Epithelial cell of esophagus (primary cell): ENCODE measurements at regions not wholly inside any gene's neighbourhood (a gene's known extent, or its start where the extent isn't known, plus 50 kb on each side); places are given as distances from the start of the nearest gene placed in this dataset.

Experiments used
- DNase-seq: peaks from one replicate; pipeline ENCODE4 v3.0.0; 2010; ENCODE audit warnings: low read depth
- H3K4me3 ChIP-seq: 2 replicates; pipeline ENCODE4 v1.5.1; 2011; ENCODE audit warnings: mild to moderate bottlenecking, low read length, control low read depth
- TF ChIP-seq, protein P1 (sequence below): IDR thresholded peaks from 2 replicates; pipeline ENCODE4 v1.5.1; 2011; ENCODE audit warnings: low read depth, mild to moderate bottlenecking, low read length, control low read depth, inconsistent platforms; ENCODE audit not compliant: insufficient read depth; ENCODE audit errors: missing control alignments

DNA sequence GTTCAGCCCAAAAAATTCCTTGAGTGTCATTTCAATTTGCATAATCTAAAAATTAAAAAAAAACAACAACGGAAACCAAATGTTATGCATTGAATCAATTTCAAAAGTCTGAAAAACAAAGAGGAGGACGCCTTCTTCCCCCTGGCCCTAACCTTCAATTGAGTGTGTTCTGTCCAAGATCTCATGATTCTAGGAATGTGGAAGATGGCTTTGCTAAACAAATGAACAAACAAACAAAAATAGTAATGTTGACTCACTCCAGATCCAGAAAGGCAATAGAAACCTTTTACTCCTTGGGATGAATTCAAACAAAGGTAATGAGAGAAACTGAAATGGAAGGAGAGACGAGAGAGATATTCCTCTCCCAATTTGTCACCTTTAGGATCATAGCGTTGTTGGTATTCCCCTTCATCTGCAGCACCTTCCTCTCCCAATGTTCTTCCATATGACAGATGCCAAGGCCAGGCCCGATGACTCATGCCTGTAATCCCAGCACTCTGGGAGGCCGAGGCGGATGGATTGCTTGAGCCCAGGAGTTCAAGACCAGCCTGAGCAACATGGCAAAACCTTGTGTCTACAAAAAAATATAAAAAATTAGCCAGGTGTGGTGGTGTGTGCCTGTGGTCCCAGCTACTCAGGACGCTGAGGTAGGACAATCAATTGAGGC, 109.2 kb upstream of the ADGRF1 start:
- H3K4me3 ChIP-seq: no peak overlapping the region
- TF ChIP-seq, protein P1, sequence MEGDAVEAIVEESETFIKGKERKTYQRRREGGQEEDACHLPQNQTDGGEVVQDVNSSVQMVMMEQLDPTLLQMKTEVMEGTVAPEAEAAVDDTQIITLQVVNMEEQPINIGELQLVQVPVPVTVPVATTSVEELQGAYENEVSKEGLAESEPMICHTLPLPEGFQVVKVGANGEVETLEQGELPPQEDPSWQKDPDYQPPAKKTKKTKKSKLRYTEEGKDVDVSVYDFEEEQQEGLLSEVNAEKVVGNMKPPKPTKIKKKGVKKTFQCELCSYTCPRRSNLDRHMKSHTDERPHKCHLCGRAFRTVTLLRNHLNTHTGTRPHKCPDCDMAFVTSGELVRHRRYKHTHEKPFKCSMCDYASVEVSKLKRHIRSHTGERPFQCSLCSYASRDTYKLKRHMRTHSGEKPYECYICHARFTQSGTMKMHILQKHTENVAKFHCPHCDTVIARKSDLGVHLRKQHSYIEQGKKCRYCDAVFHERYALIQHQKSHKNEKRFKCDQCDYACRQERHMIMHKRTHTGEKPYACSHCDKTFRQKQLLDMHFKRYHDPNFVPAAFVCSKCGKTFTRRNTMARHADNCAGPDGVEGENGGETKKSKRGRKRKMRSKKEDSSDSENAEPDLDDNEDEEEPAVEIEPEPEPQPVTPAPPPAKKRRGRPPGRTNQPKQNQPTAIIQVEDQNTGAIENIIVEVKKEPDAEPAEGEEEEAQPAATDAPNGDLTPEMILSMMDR: no peak
- no peak for DNase-seq

DNA sequence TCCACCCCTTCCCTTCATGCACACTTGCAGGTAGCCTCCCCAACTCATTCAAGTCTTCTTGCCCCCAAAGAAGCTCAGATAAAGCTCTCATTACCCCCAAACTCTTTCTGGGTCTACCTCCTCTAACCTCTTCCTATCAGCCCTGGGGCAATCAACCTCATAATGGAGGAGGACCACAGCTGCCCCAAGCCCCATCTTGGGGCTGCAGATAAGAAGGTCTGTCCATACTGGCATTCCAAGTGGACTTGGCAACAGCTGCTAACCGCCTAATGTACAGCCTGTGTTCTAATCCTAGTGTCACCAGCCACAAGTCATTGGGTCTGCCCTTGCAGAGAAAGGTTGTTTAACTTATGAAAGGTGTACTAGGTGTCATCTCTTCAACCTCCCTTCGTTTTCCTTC, 107.4 kb upstream of the ADGRF1 start:
- DNase-seq: no peak
- H3K4me3 ChIP-seq: no peak overlapping the region
- TF ChIP-seq, protein P1: no peak

DNA sequence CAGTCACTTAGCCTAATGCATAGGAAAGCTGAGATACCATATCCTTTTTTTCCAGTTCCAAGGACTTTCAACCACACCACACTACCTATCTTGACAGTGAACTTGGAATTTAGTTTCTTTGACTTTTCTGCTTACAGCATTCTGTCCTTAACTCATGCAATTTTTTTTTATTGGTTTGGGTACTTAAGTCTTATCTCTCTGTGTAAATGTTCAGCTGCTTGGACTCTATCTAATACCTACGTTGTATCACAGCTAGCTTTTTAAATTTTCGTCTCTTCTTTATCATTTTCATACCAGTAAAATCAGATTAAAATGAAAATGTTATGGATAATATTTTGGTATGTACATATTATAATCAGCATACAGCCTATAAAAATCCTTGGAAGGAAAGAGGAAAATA, 106.9 kb upstream of the ADGRF1 start:
- TF ChIP-seq, protein P1: no peak
- H3K4me3 ChIP-seq: no peak overlapping the region

DNA sequence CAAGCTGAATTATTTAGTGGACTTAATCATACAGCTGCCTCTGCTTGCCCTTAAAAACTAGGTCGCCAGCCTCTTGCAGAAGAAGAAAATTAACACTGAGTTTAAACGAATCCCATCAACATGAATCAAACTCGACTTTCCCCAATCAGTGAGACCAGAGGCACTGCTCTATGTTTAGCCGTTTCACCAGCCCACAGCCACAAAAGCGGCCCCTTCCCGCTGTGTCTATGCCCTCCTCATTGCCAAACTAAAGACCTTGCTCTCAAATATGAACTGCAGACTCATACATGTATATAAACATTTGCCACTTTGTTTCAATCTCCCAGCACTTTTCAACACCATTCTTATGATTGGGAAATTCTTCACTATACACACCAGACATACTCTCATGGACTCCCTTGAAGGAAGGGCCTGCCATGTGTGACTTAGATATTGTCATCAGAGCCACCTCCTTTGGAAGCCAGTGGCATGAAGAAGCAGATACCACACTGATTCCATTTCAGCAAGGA, 105.8 kb upstream of the ADGRF1 start:
- H3K4me3 ChIP-seq: no peak overlapping the region
- TF ChIP-seq, protein P1: no peak
- DNase-seq: no peak

More for the DNA sequence above, 106.9 kb upstream of the ADGRF1 start:
- DNase-seq: no peak

DNA sequence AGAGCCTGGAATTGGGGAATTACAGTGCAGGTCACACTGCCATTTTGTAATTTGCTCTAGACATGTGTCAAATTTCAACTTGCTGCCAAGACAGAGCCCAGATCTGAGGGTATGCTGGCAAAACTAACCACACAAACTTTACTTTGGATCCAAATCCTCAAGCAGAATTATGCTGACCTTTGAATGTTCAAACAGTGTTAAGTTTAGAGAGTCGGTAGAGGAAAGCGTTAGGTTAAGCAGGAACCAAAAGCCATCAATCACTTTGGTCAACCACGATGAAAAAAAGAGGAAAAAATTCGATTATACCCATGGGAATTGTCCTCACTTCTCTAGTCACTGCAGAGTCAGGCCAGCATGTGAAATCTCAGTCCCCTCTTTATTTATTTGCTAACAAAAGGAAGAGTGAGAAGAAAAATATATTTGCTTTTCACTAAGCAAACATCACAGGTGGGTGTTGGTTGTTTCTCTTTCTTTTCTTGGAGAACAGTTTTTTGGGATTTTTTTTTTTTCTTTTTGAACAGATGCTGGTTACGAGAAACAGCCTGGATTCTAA, 105.1 kb upstream of the ADGRF1 start:
- no peak for DNase-seq
- no peak overlapping the region for H3K4me3 ChIP-seq
- TF ChIP-seq, protein P1: no peak

DNA sequence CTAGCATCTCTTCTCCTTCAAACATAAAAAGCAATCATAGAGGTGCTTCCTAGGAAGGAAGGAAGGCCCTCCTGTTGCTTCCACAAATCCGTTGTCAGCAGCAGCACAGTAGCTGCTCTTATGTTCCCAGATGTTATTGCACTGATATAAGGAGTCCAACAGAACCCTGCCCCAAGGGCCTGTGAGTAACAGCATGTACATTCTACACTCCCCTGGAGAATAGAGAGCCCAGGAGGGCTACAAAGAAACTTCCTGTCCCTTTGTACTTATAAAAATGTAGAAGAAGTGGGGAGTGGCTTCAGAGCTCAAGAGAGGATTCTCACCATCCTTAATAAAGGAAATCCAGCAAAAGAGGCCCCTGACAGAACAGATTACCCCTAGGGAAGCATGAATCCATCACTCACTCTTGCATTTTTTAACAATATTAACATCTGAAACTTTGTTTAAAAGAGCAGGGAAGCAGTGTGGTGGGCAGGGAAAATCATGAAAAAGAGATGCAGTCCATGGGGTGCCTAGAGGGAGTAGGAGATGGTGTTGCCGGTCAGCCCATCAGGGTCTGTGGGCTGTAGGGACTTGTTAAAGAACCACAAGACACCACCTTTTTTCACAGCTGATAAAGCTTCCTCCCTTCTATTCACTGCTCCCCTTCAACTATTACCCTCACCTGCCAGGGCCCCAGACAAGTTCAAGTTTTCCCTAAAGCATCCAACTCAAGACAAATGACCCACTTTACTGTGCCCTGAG, 104.5 kb upstream of the ADGRF1 start:
- TF ChIP-seq, protein P1: no peak
- DNase-seq: peak; percentile 78
- no peak overlapping the region for H3K4me3 ChIP-seq
